Kidney (tissue), 13 donors: ENCODE measurements at regions not wholly inside any gene's neighbourhood (a gene's known extent, or its start where the extent isn't known, plus 50 kb on each side); places are given as distances from the start of the nearest gene placed in this dataset.

Experiments used
- DNase-seq, 5 donors: peaks; one replicate each; pipeline ENCODE4 v3.0.0-alpha.2; 2013 to 2020
- FAIRE-seq: peaks from 2 replicates; lab custom pipeline; 2012; peaks lifted over from hg19 to GRCh38; lab: Jason Lieb, UNC
- H3K27ac ChIP-seq, 2 donors: one replicate each; pipeline ENCODE4 v1.7.0; 2013; ENCODE audit warnings: low read depth in 2 of 2, low read length in 2 of 2, inconsistent platforms in 1 of 2
- H3K27me3 ChIP-seq: one replicate; pipeline ENCODE4 v1.7.1; 2013; ENCODE audit warnings: low read length, inconsistent platforms; ENCODE audit not compliant: control insufficient read depth, insufficient read depth
- H3K36me3 ChIP-seq, 3 donors: one replicate each; pipeline versions ENCODE4 v1.7.0 to v1.7.1; 2013; ENCODE audit warnings: low read length in 3 of 3, control low read depth in 1 of 3, inconsistent platforms in 1 of 3; ENCODE audit not compliant: insufficient read depth in 3 of 3, control insufficient read depth in 2 of 3
- H3K4me1 ChIP-seq, 3 donors: one replicate each; pipeline versions ENCODE4 v1.7.0 to v1.7.1; 2013; ENCODE audit warnings: low read length in 3 of 3, inconsistent platforms in 1 of 3, low read depth in 1 of 3; ENCODE audit not compliant: control insufficient read depth in 2 of 3, insufficient read depth in 2 of 3
- H3K4me3 ChIP-seq, 3 donors: one replicate each; pipeline versions ENCODE4 v1.7.0 to v1.8.1; 2013; ENCODE audit warnings: low read length in 3 of 3, control low read depth in 1 of 3, inconsistent platforms in 1 of 3
- H3K9ac ChIP-seq, 3 donors: one replicate each; pipeline versions ENCODE4 v1.7.0 to v1.7.1; 2013; ENCODE audit warnings: low read length in 3 of 3, control low read depth in 1 of 3, inconsistent platforms in 1 of 3
- H3K9me3 ChIP-seq, 3 donors: one replicate each; pipeline versions ENCODE4 v1.7.0 to v1.7.1; 2013; ENCODE audit warnings: low read length in 3 of 3, control low read depth in 1 of 3, inconsistent platforms in 1 of 3; ENCODE audit not compliant: control insufficient read depth in 2 of 3, insufficient read depth in 1 of 3
- intact Hi-C: fragments of 100-400 bp; cut with DNase I; formaldehyde crosslinking; loops from one replicate; pipeline ENCODE4 v1.11.1; 2022
- TF ChIP-seq, protein P1 (sequence below): IDR thresholded peaks from 3 replicates; pipeline ENCODE4 v1.5.1; 2012; ENCODE audit warnings: mild to moderate bottlenecking, moderate library complexity, borderline replicate concordance; ENCODE audit not compliant: insufficient read depth; ENCODE audit errors: extremely low read depth
- donor health status: control.
- donor health status: control.
- donor health status: control.
- donor health status: control.
- donor health status: control.
- donor health status: DM: yes; HTN: yes; CAD: no.
- donor health status: Normal renal cell carcinoma (clear cell type).

GRCh38 chr1:181190364-181191035 lies 102.0 kb downstream of the IER5 start:
- FAIRE-seq (no peak), DNase-seq (no peak)
- no peaks in the 10 kb centered on the region for H3K9me3 ChIP-seq
- peak overlapping the region in 1 of 3 donors; percentile 39 for H3K4me3 ChIP-seq
- no peaks in the 10 kb centered on the region for H3K27me3 ChIP-seq
- H3K27ac ChIP-seq: no peak overlapping the region
- TF ChIP-seq, protein P1, sequence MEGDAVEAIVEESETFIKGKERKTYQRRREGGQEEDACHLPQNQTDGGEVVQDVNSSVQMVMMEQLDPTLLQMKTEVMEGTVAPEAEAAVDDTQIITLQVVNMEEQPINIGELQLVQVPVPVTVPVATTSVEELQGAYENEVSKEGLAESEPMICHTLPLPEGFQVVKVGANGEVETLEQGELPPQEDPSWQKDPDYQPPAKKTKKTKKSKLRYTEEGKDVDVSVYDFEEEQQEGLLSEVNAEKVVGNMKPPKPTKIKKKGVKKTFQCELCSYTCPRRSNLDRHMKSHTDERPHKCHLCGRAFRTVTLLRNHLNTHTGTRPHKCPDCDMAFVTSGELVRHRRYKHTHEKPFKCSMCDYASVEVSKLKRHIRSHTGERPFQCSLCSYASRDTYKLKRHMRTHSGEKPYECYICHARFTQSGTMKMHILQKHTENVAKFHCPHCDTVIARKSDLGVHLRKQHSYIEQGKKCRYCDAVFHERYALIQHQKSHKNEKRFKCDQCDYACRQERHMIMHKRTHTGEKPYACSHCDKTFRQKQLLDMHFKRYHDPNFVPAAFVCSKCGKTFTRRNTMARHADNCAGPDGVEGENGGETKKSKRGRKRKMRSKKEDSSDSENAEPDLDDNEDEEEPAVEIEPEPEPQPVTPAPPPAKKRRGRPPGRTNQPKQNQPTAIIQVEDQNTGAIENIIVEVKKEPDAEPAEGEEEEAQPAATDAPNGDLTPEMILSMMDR: peak; percentile 26
- H3K9ac ChIP-seq: no peak overlapping the region
- no peaks in the 10 kb centered on the region for H3K36me3 ChIP-seq
- H3K4me1 ChIP-seq: no peaks in the 10 kb centered on the region
- intact Hi-C loops: loop anchor here (5.0 kb wide), 1 partner anchor 232 kb away; no protein-coding TSS in a partner anchor

- DNase-seq: no peak
- intact Hi-C loops: loop anchor here (5.0 kb wide), 1 partner anchor 231 kb away; no protein-coding TSS in a partner anchor
Observed at GRCh38 chr1:181191494-181192040, 103.1 kb downstream of the IER5 start.

DNA sequence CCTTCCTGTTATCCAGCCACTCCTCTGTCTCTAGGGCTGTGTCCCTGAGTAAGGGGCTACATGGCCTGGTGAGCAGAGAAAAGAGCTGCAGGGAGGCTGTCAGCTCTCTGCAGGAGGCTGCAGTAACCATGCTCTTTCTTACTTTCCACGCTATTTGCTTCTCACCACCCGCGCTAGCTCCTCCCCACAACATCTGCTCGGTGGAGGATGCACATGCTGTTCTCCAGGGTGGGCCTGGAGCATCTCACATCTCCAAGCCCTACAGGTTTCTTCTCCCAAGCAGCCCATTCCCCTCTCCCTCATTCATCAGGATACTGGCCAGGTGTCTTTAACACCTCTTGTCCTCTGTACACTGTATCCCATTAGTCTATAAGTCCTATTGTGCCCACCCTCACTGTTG lies 103.8 kb downstream of the IER5 start:
- Histone ChIP-seq H3K27me3 (no peaks in the 10 kb centered on the region), H3K9ac (no peak overlapping the region), H3K9me3 (no peaks in the 10 kb centered on the region), H3K4me1 (no peaks in the 10 kb centered on the region), H3K36me3 (no peaks in the 10 kb centered on the region), H3K27ac (no peak overlapping the region), H3K4me3 (no peak overlapping the region)
- no peak for DNase-seq
- TF ChIP-seq, protein P1: no peak
- no peak for FAIRE-seq
- intact Hi-C loops: loop anchor here (5.0 kb wide), 1 partner anchor 230 kb away; no protein-coding TSS in a partner anchor

More at GRCh38 chr1:181191494-181192040, 103.1 kb downstream of the IER5 start:
- FAIRE-seq: no peak
- H3K27me3 ChIP-seq: no peaks in the 10 kb centered on the region
- no peak overlapping the region for H3K9ac ChIP-seq
- no peaks in the 10 kb centered on the region for H3K9me3 ChIP-seq
- no peak overlapping the region for H3K27ac ChIP-seq
- H3K4me1 ChIP-seq: no peaks in the 10 kb centered on the region
- TF ChIP-seq, protein P1: no peak
- H3K4me3 ChIP-seq: no peak overlapping the region
- H3K36me3 ChIP-seq: no peaks in the 10 kb centered on the region
